ENCODE measurements at regions not wholly inside any gene's neighbourhood (a gene's known extent, or its start where the extent isn't known, plus 50 kb on each side); places are given as distances from the start of the nearest gene placed in this dataset.
"Not testable (repeated sequence)": the region's sequence is repeated elsewhere in the genome, so short reads cannot be mapped to it uniquely, and the experiment has no call there.

DNA sequence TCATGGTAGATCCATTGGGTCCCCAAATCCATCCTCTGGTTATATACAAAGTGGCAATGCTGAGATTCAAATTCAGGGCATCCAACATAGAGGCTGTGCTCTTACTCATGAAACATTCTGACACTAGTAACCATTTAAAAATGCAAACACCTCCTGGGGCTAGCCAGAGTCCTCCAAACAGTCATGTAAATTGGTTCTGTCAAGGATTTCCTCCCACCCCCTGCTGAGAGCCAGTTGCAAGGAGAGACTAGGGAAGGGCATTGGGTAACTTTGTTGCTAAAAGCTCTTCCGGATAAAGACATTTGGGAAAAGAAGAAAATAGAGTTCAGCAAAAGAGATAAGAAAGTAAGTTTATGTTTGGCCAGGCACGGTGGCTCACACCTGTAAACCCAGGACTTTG lies 58.3 kb downstream of the ART5 start:
- not testable (repeated sequence) for H3K9ac ChIP-seq (ENCODE audit: low read length); H3K36me3 ChIP-seq (ENCODE audit: control insufficient read depth in 1 of 2, insufficient read depth in 2 of 2, low read length in 2 of 2); H3K4me1 ChIP-seq (ENCODE audit: control insufficient read depth in 1 of 2, insufficient read depth in 2 of 2, low read length in 2 of 2); H3K79me1 ChIP-seq (ENCODE audit: low read length); H2AK5ac ChIP-seq (ENCODE audit: low read length); H4K91ac ChIP-seq (ENCODE audit: low read depth, low read length); H3K9me3 ChIP-seq (ENCODE audit: insufficient read depth, low read depth, low read length); H3K79me2 ChIP-seq (ENCODE audit: control insufficient read depth, insufficient read depth, low read length, poor library complexity); H4K12ac ChIP-seq (ENCODE audit: low read depth, low read length); H3K4ac ChIP-seq (ENCODE audit: low read depth, low read length); H3K14ac ChIP-seq (ENCODE audit: low read length); H3K4me2 ChIP-seq (ENCODE audit: low read length); H3K27ac ChIP-seq (ENCODE audit: low read depth, low read length); H4K8ac ChIP-seq (ENCODE audit: low read depth, low read length); H2BK12ac ChIP-seq (ENCODE audit: low read length); H3K27me3 ChIP-seq (ENCODE audit: insufficient read depth, low read length); H3K4me3 ChIP-seq (ENCODE audit: low read depth, low read length); H2BK5ac ChIP-seq (ENCODE audit: low read depth, low read length, poor library complexity); H3K18ac ChIP-seq (ENCODE audit: low read length); H2BK120ac ChIP-seq (ENCODE audit: insufficient read depth, low read length, poor library complexity); H3K23ac ChIP-seq (ENCODE audit: low read length); H2AFZ ChIP-seq (ENCODE audit: insufficient read depth, low read length, poor library complexity)
- WGBS (ENCODE audit: extremely low coverage, insufficient coverage, insufficient read length) = no CpG with 5 or more reads among the region's 2 CpGs
- DNase-seq = peak; percentile 58 to 70

DNA sequence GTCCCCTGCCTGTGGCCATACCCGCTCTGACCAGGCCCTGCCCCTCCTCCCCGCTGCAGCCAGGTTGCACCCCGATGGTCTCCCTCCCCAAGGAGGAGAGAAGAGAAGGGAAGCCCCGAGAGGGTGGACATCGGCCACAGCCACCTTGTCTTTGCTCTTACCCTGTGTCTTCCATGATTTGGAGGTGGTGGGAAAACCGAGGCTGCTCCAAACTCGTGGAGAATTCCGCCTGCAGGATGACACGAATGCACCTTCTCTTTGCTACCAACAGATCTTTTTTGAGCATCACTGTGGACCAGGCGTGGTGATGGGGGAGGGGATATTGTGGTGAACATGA lies 60.4 kb downstream of the ART5 start:
- H3K9me3 ChIP-seq (ENCODE audit: insufficient read depth, low read depth, low read length); H2BK120ac ChIP-seq (ENCODE audit: insufficient read depth, low read length, poor library complexity): not testable (repeated sequence)

DNA sequence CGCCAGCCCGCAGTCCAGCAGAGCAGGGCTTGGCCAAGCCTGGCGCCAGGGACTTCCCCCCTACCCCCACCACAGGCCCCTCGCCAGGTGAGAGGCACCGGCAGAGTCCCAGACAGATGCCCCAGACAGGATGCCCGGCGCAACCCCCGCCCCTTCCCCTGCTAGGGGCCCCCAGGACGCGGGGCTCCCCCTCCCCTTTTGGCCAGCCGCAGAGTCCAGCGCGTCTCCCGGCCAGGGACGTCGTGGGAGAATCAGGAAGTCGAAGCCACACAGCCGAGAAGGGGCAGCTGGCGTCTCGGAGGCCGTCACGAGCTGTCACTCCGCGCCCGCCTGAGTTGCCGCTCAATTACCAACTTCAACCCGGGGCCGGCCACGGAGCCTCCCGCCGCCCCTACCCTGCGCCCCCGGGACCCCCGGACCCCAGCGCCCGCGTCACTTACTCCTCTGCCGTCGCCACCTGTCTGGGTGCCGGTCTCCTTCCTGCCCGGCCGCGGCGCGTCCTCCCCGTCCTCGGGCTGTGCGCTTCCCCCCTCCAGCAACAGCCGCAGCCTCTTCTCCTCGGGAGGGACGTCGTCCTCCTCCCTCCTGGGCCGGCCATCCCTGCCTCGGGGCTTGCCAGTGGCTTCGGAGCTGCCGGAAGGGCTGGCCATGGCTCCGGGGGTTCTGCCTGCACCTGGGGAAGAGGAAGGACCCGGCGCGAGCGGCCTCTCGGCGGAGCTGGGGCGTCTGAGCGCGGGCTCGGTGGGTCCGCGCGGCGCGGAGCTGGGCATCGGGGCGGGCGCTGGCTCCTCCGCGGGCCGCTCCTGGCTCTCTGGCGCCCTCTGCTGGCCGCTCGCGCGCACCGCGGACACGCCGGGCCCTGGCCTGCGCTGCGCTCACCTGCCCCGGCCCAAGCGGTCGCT lies 61.1 kb downstream of the ART5 start:
- peak overlapping the region; percentile 21 for H4K91ac ChIP-seq (ENCODE audit: low read depth, low read length)
- not testable (repeated sequence) for H2AFZ ChIP-seq (ENCODE audit: insufficient read depth, low read length, poor library complexity); H3K79me1 ChIP-seq (ENCODE audit: low read length); H3K9ac ChIP-seq (ENCODE audit: low read length); H3K79me2 ChIP-seq (ENCODE audit: control insufficient read depth, insufficient read depth, low read length, poor library complexity); H3K4ac ChIP-seq (ENCODE audit: low read depth, low read length); H2BK120ac ChIP-seq (ENCODE audit: insufficient read depth, low read length, poor library complexity); H3K27me3 ChIP-seq (ENCODE audit: insufficient read depth, low read length); H3K14ac ChIP-seq (ENCODE audit: low read length); H3K36me3 ChIP-seq (ENCODE audit: control insufficient read depth in 1 of 2, insufficient read depth in 2 of 2, low read length in 2 of 2); H3K23ac ChIP-seq (ENCODE audit: low read length); H2AK5ac ChIP-seq (ENCODE audit: low read length); H2BK5ac ChIP-seq (ENCODE audit: low read depth, low read length, poor library complexity); H3K4me1 ChIP-seq (ENCODE audit: control insufficient read depth in 1 of 2, insufficient read depth in 2 of 2, low read length in 2 of 2); H3K9me3 ChIP-seq (ENCODE audit: insufficient read depth, low read depth, low read length); H3K4me3 ChIP-seq (ENCODE audit: low read depth, low read length); H3K18ac ChIP-seq (ENCODE audit: low read length); H3K27ac ChIP-seq (ENCODE audit: low read depth, low read length); H2BK12ac ChIP-seq (ENCODE audit: low read length); H4K12ac ChIP-seq (ENCODE audit: low read depth, low read length)
- peak; percentile 6 to 72 for DNase-seq
- no CpG with 5 or more reads among the region's 92 CpGs for WGBS (ENCODE audit: extremely low coverage, insufficient coverage, insufficient read length)
- peak overlapping the region; percentile 56 for H4K8ac ChIP-seq (ENCODE audit: low read depth, low read length)
- H3K4me2 ChIP-seq (ENCODE audit: low read length) = peak overlapping the region; percentile 70

More for the DNA sequence above, 60.4 kb downstream of the ART5 start:
- H4K12ac ChIP-seq (ENCODE audit: low read depth, low read length); H3K18ac ChIP-seq (ENCODE audit: low read length); H3K4ac ChIP-seq (ENCODE audit: low read depth, low read length); H2AK5ac ChIP-seq (ENCODE audit: low read length); H3K79me2 ChIP-seq (ENCODE audit: control insufficient read depth, insufficient read depth, low read length, poor library complexity); H2BK12ac ChIP-seq (ENCODE audit: low read length); H3K4me1 ChIP-seq (ENCODE audit: control insufficient read depth in 1 of 2, insufficient read depth in 2 of 2, low read length in 2 of 2); H3K4me3 ChIP-seq (ENCODE audit: low read depth, low read length); H3K27ac ChIP-seq (ENCODE audit: low read depth, low read length); H3K9ac ChIP-seq (ENCODE audit: low read length); H3K79me1 ChIP-seq (ENCODE audit: low read length); H3K27me3 ChIP-seq (ENCODE audit: insufficient read depth, low read length); H2AFZ ChIP-seq (ENCODE audit: insufficient read depth, low read length, poor library complexity); DNase-seq; H2BK5ac ChIP-seq (ENCODE audit: low read depth, low read length, poor library complexity); H3K4me2 ChIP-seq (ENCODE audit: low read length); H4K8ac ChIP-seq (ENCODE audit: low read depth, low read length); H4K91ac ChIP-seq (ENCODE audit: low read depth, low read length); H3K23ac ChIP-seq (ENCODE audit: low read length); H3K14ac ChIP-seq (ENCODE audit: low read length); H3K36me3 ChIP-seq (ENCODE audit: control insufficient read depth in 1 of 2, insufficient read depth in 2 of 2, low read length in 2 of 2): not testable (repeated sequence)
- no CpG with 5 or more reads among the region's 10 CpGs for WGBS (ENCODE audit: extremely low coverage, insufficient coverage, insufficient read length)

DNA sequence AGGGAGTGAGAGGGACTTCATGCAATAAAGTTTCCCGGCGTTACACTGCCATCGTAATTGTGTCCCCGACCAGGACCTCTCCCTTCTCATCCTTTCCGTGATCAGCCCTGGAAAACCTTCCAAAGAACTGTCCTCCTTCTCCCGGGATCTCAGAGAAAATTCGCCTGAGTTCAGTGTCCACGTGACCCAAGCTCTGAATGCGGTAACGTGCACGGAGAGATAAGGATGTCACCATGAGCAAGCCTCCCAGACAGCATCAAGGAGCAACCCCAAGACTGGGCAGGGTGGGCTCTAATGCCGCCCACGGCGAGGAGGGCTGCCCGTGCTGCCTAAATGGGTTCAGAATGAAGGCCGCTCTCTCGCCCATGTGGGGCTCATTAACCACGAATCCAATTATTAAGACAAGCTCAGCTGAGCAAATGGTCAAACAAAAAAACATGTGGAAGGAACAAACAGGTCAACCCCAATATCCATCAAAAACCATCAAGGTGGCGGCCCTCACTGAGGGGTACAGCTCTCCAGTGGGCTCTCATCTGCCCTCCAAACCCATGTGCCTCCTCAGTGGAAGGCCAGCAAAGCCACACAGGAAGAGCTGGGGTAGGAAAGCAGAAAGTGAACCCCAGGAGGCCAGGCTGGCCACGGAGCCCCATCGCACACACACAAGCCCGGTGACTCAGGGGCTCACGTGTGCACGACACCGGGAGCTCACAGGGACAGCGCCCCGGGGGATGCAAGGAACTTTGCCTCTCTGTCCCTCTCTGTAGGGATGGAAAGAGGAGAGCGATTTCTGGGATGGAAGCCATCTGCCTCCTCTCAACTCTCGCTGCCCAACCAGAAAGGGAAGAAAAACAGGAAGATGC lies 62.0 kb downstream of the ART5 start:
- not testable (repeated sequence) for H3K4me3 ChIP-seq (ENCODE audit: low read depth, low read length); H3K14ac ChIP-seq (ENCODE audit: low read length); H2BK120ac ChIP-seq (ENCODE audit: insufficient read depth, low read length, poor library complexity); H3K27me3 ChIP-seq (ENCODE audit: insufficient read depth, low read length); H3K23ac ChIP-seq (ENCODE audit: low read length); H2AK5ac ChIP-seq (ENCODE audit: low read length); H3K18ac ChIP-seq (ENCODE audit: low read length); H3K79me2 ChIP-seq (ENCODE audit: control insufficient read depth, insufficient read depth, low read length, poor library complexity); H2AFZ ChIP-seq (ENCODE audit: insufficient read depth, low read length, poor library complexity); H3K27ac ChIP-seq (ENCODE audit: low read depth, low read length); H3K4ac ChIP-seq (ENCODE audit: low read depth, low read length); H2BK12ac ChIP-seq (ENCODE audit: low read length); H4K12ac ChIP-seq (ENCODE audit: low read depth, low read length); H3K79me1 ChIP-seq (ENCODE audit: low read length); DNase-seq; H3K9ac ChIP-seq (ENCODE audit: low read length); H3K4me1 ChIP-seq (ENCODE audit: control insufficient read depth in 1 of 2, insufficient read depth in 2 of 2, low read length in 2 of 2); H2BK5ac ChIP-seq (ENCODE audit: low read depth, low read length, poor library complexity); H3K36me3 ChIP-seq (ENCODE audit: control insufficient read depth in 1 of 2, insufficient read depth in 2 of 2, low read length in 2 of 2); H3K9me3 ChIP-seq (ENCODE audit: insufficient read depth, low read depth, low read length)
- H4K91ac ChIP-seq (ENCODE audit: low read depth, low read length) = peak overlapping the region; percentile 14
- no CpG with 5 or more reads among the region's 29 CpGs for WGBS (ENCODE audit: extremely low coverage, insufficient coverage, insufficient read length)
- peak overlapping the region; percentile 19 for H4K8ac ChIP-seq (ENCODE audit: low read depth, low read length)
- H3K4me2 ChIP-seq (ENCODE audit: low read length) = peak overlapping the region; percentile 8

Measured in trophoblast cell (in vitro differentiated cells and primary cell).